Activated CD8-positive, alpha-beta T cell treated with anti-CD3 and anti-CD28 coated beads for 36 hours (primary cell): ENCODE measurements at regions not wholly inside any gene's neighbourhood (a gene's known extent, or its start where the extent isn't known, plus 50 kb on each side); places are given as distances from the start of the nearest gene placed in this dataset.

ENCODE experiments used
- ATAC-seq: fragments of 200-7000 bp; cut with Tn5 transposase; one replicate; pipeline ENCODE4 v1.10.0; 2021; ENCODE audit warnings: mild to moderate bottlenecking, moderate library complexity
- CTCF ChIA-PET: fragments of 350-600 bp; sonication (Branson Sonifier 250); formaldehyde crosslinking; loops from one replicate; lab custom pipeline; 2021; ENCODE audit warnings: antibody characterized with exemption; lab: Charles Lee
- POLR2A ChIA-PET: fragments of 350-600 bp; sonication (Branson Sonifier 250); formaldehyde crosslinking; loops from one replicate; lab custom pipeline; 2021; ENCODE audit warnings: antibody characterized with exemption; lab: Charles Lee
- DNase-seq: peaks from one replicate; pipeline ENCODE4 v3.0.0-alpha.2; 2020
- H3K27ac Mint-ChIP-seq: one replicate; pipeline ENCODE4 v1.8.0; 2021; ENCODE audit warnings: mild to moderate bottlenecking, mixed read lengths
- H3K27me3 Mint-ChIP-seq: one replicate; pipeline ENCODE4 v1.8.0; 2021; ENCODE audit warnings: mixed read lengths
- H3K36me3 Mint-ChIP-seq: one replicate; pipeline ENCODE4 v1.8.0; 2021; ENCODE audit warnings: low read depth, mixed read lengths
- H3K4me1 Mint-ChIP-seq: one replicate; pipeline ENCODE4 v1.8.0; 2021; ENCODE audit warnings: low read depth, mixed read lengths
- H3K4me3 Mint-ChIP-seq: one replicate; pipeline ENCODE4 v1.8.0; 2021; ENCODE audit warnings: mild to moderate bottlenecking, moderate library complexity, mixed read lengths
- H3K9me3 Mint-ChIP-seq: one replicate; pipeline ENCODE4 v1.8.0; 2021; ENCODE audit warnings: mixed read lengths
- CTCF ChIP-seq: fragments of 200-600 bp; IDR thresholded peaks from one replicate; pipeline ENCODE4 v1.8.0; 2022; ENCODE audit warnings: antibody characterized with exemption, mild to moderate bottlenecking
- intact Hi-C: fragments of 100-400 bp; cut with micrococcal nuclease; formaldehyde crosslinking; loops from one replicate; pipeline ENCODE4 v1.10.0; 2022

- Mint-ChIP-seq H3K27me3 (no peaks in the 10 kb centered on the region), H3K27ac (no peak overlapping the region), H3K36me3 (no peaks in the 10 kb centered on the region), H3K9me3 (no peaks in the 10 kb centered on the region), H3K4me1 (no peaks in the 10 kb centered on the region), H3K4me3 (no peak overlapping the region)
- ATAC-seq = no peak
- DNase-seq = no peak
- ChIA-PET CTCF (no interaction called here), POLR2A (no interaction called here)
- intact Hi-C loops = no loop called here
- TF ChIP-seq CTCF = no peak
These were observed 74.0 kb upstream of the TBL1X start for GRCh38 chrX:9390693-9391368.

GRCh38 chrX:9392445-9392844 lies 72.4 kb upstream of the TBL1X start:
- H3K4me1 Mint-ChIP-seq = no peaks in the 10 kb centered on the region
- no peak for DNase-seq
- ATAC-seq = no peak
- no peaks in the 10 kb centered on the region for H3K36me3 Mint-ChIP-seq
- H3K9me3 Mint-ChIP-seq = no peaks in the 10 kb centered on the region
- no peak for TF ChIP-seq CTCF
- H3K27ac Mint-ChIP-seq = no peak overlapping the region
- no peak overlapping the region for H3K4me3 Mint-ChIP-seq
- CTCF ChIA-PET = no interaction called here
- intact Hi-C loops = no loop called here
- H3K27me3 Mint-ChIP-seq = no peaks in the 10 kb centered on the region
- POLR2A ChIA-PET = no interaction called here

- Mint-ChIP-seq H3K27ac (no peak overlapping the region), H3K27me3 (no peaks in the 10 kb centered on the region), H3K9me3 (no peaks in the 10 kb centered on the region), H3K4me1 (no peaks in the 10 kb centered on the region), H3K4me3 (no peak overlapping the region), H3K36me3 (no peaks in the 10 kb centered on the region)
- no peak for DNase-seq
- ChIA-PET POLR2A (no interaction called here), CTCF (no interaction called here)
- intact Hi-C loops = no loop called here
- no peak for TF ChIP-seq CTCF
- no peak for ATAC-seq
These were observed 71.3 kb upstream of the TBL1X start for GRCh38 chrX:9393571-9393970.

GRCh38 chrX:9394212-9394611 lies 70.6 kb upstream of the TBL1X start:
- intact Hi-C loops = no loop called here
- no peaks in the 10 kb centered on the region for H3K27me3 Mint-ChIP-seq
- H3K9me3 Mint-ChIP-seq = no peaks in the 10 kb centered on the region
- DNase-seq (no peak), ATAC-seq (no peak)
- TF ChIP-seq CTCF = no peak
- H3K36me3 Mint-ChIP-seq = no peaks in the 10 kb centered on the region
- POLR2A ChIA-PET = no interaction called here
- no peak overlapping the region for H3K27ac Mint-ChIP-seq
- H3K4me1 Mint-ChIP-seq = no peaks in the 10 kb centered on the region
- H3K4me3 Mint-ChIP-seq = no peak overlapping the region
- CTCF ChIA-PET = no interaction called here

GRCh38 chrX:9396930-9397329 lies 67.9 kb upstream of the TBL1X start:
- no peaks in the 10 kb centered on the region for H3K36me3 Mint-ChIP-seq
- no peak for TF ChIP-seq CTCF
- H3K9me3 Mint-ChIP-seq = no peaks in the 10 kb centered on the region
- H3K27me3 Mint-ChIP-seq = no peaks in the 10 kb centered on the region
- H3K4me3 Mint-ChIP-seq = no peak overlapping the region
- intact Hi-C loops = no loop called here
- DNase-seq (no peak), ATAC-seq (no peak)
- ChIA-PET POLR2A (no interaction called here), CTCF (no interaction called here)
- H3K4me1 Mint-ChIP-seq = no peaks in the 10 kb centered on the region
- H3K27ac Mint-ChIP-seq = no peak overlapping the region
